ENCODE measurements at regions not wholly inside any gene's neighbourhood (a gene's known extent, or its start where the extent isn't known, plus 50 kb on each side); places are given as distances from the start of the nearest gene placed in this dataset.

GRCh38 chr2:191758518-191759507, 80.9 kb downstream of the NABP1 start:
- TF ChIP-seq, protein P1, sequence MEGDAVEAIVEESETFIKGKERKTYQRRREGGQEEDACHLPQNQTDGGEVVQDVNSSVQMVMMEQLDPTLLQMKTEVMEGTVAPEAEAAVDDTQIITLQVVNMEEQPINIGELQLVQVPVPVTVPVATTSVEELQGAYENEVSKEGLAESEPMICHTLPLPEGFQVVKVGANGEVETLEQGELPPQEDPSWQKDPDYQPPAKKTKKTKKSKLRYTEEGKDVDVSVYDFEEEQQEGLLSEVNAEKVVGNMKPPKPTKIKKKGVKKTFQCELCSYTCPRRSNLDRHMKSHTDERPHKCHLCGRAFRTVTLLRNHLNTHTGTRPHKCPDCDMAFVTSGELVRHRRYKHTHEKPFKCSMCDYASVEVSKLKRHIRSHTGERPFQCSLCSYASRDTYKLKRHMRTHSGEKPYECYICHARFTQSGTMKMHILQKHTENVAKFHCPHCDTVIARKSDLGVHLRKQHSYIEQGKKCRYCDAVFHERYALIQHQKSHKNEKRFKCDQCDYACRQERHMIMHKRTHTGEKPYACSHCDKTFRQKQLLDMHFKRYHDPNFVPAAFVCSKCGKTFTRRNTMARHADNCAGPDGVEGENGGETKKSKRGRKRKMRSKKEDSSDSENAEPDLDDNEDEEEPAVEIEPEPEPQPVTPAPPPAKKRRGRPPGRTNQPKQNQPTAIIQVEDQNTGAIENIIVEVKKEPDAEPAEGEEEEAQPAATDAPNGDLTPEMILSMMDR (IDR thresholded peaks at IDR 0.05): peak; percentile 39
- Histone ChIP-seq H3K36me3 (ENCODE audit: control insufficient read depth, insufficient read depth, low read length) (no peaks in the 10 kb centered on the region), H2AFZ (peak overlapping the region; percentile 58), H3K4me2 (ENCODE audit: low read length) (peak overlapping the region; percentile 35), H3K9ac (no peak overlapping the region), H3K4me3 (ENCODE audit: low read depth, low read length) (no peak overlapping the region), H3K4me1 (no peaks in the 10 kb centered on the region), H3K9me3 (ENCODE audit: control insufficient read depth, low read length) (no peaks in the 10 kb centered on the region), H3K79me2 (no peaks in the 10 kb centered on the region), H3K27me3 (ENCODE audit: control insufficient read depth, insufficient read depth, low read length) (no peaks in the 10 kb centered on the region), H3K27ac (no peak overlapping the region)

DNA sequence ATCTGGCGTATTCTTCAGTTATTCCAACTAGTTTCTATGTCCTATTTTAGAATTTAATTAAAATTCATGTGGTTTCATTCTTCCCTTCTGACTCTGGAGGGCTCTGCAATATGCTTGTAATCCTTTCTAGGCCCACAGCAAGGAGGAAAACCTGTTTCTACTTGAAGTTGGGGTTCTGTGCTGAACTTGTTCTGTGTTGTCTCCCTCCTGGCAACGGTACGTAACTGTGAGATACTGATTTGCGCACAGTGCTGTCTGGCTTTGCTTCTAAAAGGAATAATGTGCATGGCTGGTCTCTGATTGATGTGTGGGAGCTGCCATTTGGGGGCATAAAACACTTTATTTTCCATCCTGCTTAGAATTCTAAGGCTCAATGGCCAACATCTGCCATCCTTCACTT, 81.7 kb downstream of the NABP1 start:
- H3K4me2 ChIP-seq (ENCODE audit: low read length): no peak overlapping the region
- H3K9me3 ChIP-seq (ENCODE audit: control insufficient read depth, low read length): no peaks in the 10 kb centered on the region
- no peaks in the 10 kb centered on the region for H3K36me3 ChIP-seq (ENCODE audit: control insufficient read depth, insufficient read depth, low read length)
- H3K4me1 ChIP-seq: no peaks in the 10 kb centered on the region
- no peaks in the 10 kb centered on the region for H3K79me2 ChIP-seq
- TF ChIP-seq, protein P1 (IDR thresholded peaks at IDR 0.05): no peak
- no peak overlapping the region for H3K9ac ChIP-seq
- no peak overlapping the region for H2AFZ ChIP-seq
- no peak overlapping the region for H3K27ac ChIP-seq
- no peaks in the 10 kb centered on the region for H3K27me3 ChIP-seq (ENCODE audit: control insufficient read depth, insufficient read depth, low read length)
- H3K4me3 ChIP-seq (ENCODE audit: low read depth, low read length): no peak overlapping the region

DNA sequence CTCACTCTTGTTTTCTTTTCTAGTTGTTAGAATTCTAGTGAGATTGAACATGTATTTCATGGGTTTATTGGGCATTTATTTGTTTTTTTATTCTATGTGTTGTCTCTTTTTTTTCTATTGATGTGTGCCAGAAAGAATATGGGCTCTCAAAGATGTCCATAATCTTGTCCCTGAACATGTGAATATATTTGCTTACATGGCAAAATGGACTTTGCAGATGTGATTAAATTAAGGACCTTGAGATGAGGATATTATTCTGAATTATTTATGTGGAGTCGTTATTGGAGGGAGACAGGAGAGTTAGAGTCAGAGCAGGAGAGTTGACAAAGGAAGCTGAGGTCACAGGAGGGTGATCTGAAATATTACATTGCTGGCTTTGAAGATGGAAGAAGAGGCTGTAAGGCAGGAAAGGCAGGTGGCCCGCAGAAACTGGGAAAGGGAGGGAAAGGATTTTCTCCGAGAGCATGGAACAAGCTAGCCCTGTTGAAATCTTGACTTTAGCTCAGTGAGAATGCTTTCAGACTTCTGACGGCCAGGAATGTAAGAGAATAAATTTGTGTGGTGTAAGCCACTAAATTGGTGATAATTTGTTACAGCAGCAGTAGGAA, 82.8 kb downstream of the NABP1 start:
- Histone ChIP-seq H3K4me1 (no peaks in the 10 kb centered on the region), H3K4me2 (ENCODE audit: low read length) (no peak overlapping the region), H2AFZ (no peak overlapping the region), H3K36me3 (ENCODE audit: control insufficient read depth, insufficient read depth, low read length) (no peaks in the 10 kb centered on the region), H3K4me3 (ENCODE audit: low read depth, low read length) (no peak overlapping the region), H3K9ac (no peak overlapping the region), H3K9me3 (ENCODE audit: control insufficient read depth, low read length) (no peaks in the 10 kb centered on the region), H3K79me2 (no peaks in the 10 kb centered on the region), H3K27me3 (ENCODE audit: control insufficient read depth, insufficient read depth, low read length) (no peaks in the 10 kb centered on the region), H3K27ac (no peak overlapping the region)
- TF ChIP-seq, protein P1 (IDR thresholded peaks at IDR 0.05): no peak

DNA sequence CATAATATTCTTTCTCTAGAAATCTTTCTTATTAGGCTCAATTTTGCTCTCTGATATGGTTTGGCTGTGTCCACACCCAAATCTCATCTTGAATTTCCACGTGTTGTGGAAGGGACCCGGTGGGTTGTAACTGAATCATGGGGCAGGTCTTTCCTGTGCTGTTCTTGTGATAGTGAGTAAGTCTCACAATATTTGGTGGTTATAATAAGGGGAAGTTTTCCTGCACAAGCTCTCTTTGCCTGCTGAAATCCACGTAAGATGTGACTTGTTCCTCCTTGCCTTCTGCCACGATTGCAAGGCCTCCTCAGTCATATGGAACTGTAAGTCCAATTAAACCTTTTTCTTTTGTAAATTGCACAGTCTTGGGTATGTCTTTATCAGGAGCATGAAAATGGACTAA, 73.8 kb downstream of the CAVIN2 start:
- no peaks in the 10 kb centered on the region for H3K36me3 ChIP-seq (ENCODE audit: control insufficient read depth, insufficient read depth, low read length)
- no peak overlapping the region for H3K27ac ChIP-seq
- TF ChIP-seq, protein P1 (IDR thresholded peaks at IDR 0.05): no peak
- no peak overlapping the region for H2AFZ ChIP-seq
- H3K4me1 ChIP-seq: no peaks in the 10 kb centered on the region
- no peaks in the 10 kb centered on the region for H3K9me3 ChIP-seq (ENCODE audit: control insufficient read depth, low read length)
- H3K27me3 ChIP-seq (ENCODE audit: control insufficient read depth, insufficient read depth, low read length): no peaks in the 10 kb centered on the region
- no peaks in the 10 kb centered on the region for H3K79me2 ChIP-seq
- no peak overlapping the region for H3K4me3 ChIP-seq (ENCODE audit: low read depth, low read length)
- no peak overlapping the region for H3K4me2 ChIP-seq (ENCODE audit: low read length)
- H3K9ac ChIP-seq: no peak overlapping the region
